Mucosa of descending colon (tissue), 3 donors: ENCODE measurements at regions not wholly inside any gene's neighbourhood (a gene's known extent, or its start where the extent isn't known, plus 50 kb on each side); places are given as distances from the start of the nearest gene placed in this dataset.

Experiments
- ATAC-seq: fragments of 200-7000 bp; cut with Tn5 transposase; one replicate; pipeline ENCODE4 v1.9.1; 2020; ENCODE audit warnings: mild to moderate bottlenecking, moderate library complexity
- DNase-seq, 3 donors: peaks; one replicate each; pipeline ENCODE4 v3.0.0-alpha.2; 2020
- H3K36me3 ChIP-seq: fragments of 200-600 bp; one replicate; pipeline ENCODE4 v1.8.0; 2021; ENCODE audit warnings: low read depth, mild to moderate bottlenecking
- H3K4me1 ChIP-seq: fragments of 200-600 bp; one replicate; pipeline ENCODE4 v1.8.0; 2021; ENCODE audit warnings: low read depth, mild to moderate bottlenecking
- H3K4me3 ChIP-seq: fragments of 200-600 bp; one replicate; pipeline ENCODE4 v1.8.0; 2021; ENCODE audit warnings: mild to moderate bottlenecking
- H3K9me3 ChIP-seq: fragments of 200-600 bp; one replicate; pipeline ENCODE4 v1.8.0; 2021; ENCODE audit warnings: mild to moderate bottlenecking
- CTCF ChIP-seq: fragments of 200-600 bp; IDR thresholded peaks from one replicate; pipeline ENCODE4 v1.8.0; 2022; ENCODE audit warnings: antibody characterized with exemption, mild to moderate bottlenecking
- intact Hi-C, 2 donors: fragments of 100-400 bp; cut with DNase I in 1 of 2; cut with micrococcal nuclease in 1 of 2; formaldehyde crosslinking; loops; one replicate each; pipeline versions ENCODE4 v1.11.0 to v1.11.1; 2022; cut with DNase I, micrococcal nuclease
- donor health status: DM: no; HTN: no; CAD: no; lungs with moderate emphysema.
- donor health status: DM: no; HTN: no; CAD: no.
- donor health status: DM: no; HTN: yes; CAD: no.

- intact Hi-C loops, result no loop called here
- no peak for TF ChIP-seq CTCF
- DNase-seq (no peak), ATAC-seq (no peak)
- Histone ChIP-seq H3K9me3 (no peaks in the 10 kb centered on the region), H3K36me3 (no peaks in the 10 kb centered on the region), H3K4me1 (no peaks in the 10 kb centered on the region), H3K4me3 (no peak overlapping the region)
These were observed 142.8 kb downstream of the IRF8 start for GRCh38 chr16:86041807-86042206.

GRCh38 chr16:86042393-86042792 is 143.4 kb downstream of the IRF8 start:
- Histone ChIP-seq H3K36me3 (no peaks in the 10 kb centered on the region), H3K4me1 (no peaks in the 10 kb centered on the region), H3K9me3 (no peaks in the 10 kb centered on the region), H3K4me3 (no peak overlapping the region)
- DNase-seq (no peak), ATAC-seq (no peak)
- intact Hi-C loops, result no loop called here
- no peak for TF ChIP-seq CTCF

GRCh38 chr16:86042996-86043725 is 144.2 kb downstream of the IRF8 start:
- no peaks in the 10 kb centered on the region for H3K9me3 ChIP-seq
- H3K4me3 ChIP-seq, result no peak overlapping the region
- no peaks in the 10 kb centered on the region for H3K36me3 ChIP-seq
- DNase-seq, result no peak
- no peak for TF ChIP-seq CTCF
- intact Hi-C loops, result no loop called here
- no peak for ATAC-seq
- H3K4me1 ChIP-seq, result no peaks in the 10 kb centered on the region

GRCh38 chr16:86044241-86044671 is 145.3 kb downstream of the IRF8 start:
- intact Hi-C loops, result no loop called here
- H3K4me1 ChIP-seq, result no peaks in the 10 kb centered on the region
- DNase-seq, result peak in 1 of 3 donors; percentile 51
- H3K4me3 ChIP-seq, result no peak overlapping the region
- no peaks in the 10 kb centered on the region for H3K36me3 ChIP-seq
- TF ChIP-seq CTCF, result no peak
- ATAC-seq, result no peak
- no peaks in the 10 kb centered on the region for H3K9me3 ChIP-seq

DNA sequence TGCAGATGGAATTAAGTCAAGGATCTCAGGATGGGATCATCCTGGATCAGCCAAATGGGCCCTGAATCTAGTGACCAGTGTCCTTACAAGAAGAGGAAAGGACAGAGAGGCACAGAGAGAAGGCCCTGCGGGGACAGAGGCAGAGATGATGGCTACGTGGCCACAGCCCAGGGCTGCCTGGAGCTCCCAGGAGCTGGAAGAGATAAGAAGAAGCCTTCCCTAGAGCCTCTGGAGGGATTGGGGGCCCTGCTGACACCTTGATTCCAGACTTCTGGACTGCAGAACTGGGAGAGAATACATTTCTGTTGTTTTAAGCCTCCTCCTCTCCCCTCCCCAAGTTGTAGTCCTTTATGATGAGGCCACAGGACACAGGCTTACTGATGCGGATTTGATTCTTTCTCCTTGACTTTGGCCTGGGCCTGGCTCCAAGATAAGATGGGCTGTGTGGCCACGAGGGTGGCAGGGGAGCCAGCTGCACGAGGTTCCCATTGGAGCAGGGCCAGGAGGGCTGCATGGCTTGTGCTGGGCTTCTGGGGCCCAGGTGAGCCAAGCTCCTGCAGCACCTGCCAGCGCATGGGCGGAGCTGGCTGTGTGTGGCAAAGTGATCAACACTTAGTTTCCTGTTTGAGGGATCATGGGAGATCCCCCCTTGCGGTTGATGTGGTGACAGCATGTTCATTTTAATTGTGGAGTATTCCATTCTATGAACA is 146.1 kb downstream of the IRF8 start:
- no peaks in the 10 kb centered on the region for H3K9me3 ChIP-seq
- no peak for TF ChIP-seq CTCF
- peak in 2 of 3 donors; percentile 54 to 76 for DNase-seq
- ATAC-seq, result peak; percentile 88
- H3K36me3 ChIP-seq, result no peaks in the 10 kb centered on the region
- no peak overlapping the region for H3K4me3 ChIP-seq
- no peaks in the 10 kb centered on the region for H3K4me1 ChIP-seq
- intact Hi-C loops, result no loop called here
